ENCODE measurements at regions not wholly inside any gene's neighbourhood (a gene's known extent, or its start where the extent isn't known, plus 50 kb on each side); places are given as distances from the start of the nearest gene placed in this dataset.

DNA sequence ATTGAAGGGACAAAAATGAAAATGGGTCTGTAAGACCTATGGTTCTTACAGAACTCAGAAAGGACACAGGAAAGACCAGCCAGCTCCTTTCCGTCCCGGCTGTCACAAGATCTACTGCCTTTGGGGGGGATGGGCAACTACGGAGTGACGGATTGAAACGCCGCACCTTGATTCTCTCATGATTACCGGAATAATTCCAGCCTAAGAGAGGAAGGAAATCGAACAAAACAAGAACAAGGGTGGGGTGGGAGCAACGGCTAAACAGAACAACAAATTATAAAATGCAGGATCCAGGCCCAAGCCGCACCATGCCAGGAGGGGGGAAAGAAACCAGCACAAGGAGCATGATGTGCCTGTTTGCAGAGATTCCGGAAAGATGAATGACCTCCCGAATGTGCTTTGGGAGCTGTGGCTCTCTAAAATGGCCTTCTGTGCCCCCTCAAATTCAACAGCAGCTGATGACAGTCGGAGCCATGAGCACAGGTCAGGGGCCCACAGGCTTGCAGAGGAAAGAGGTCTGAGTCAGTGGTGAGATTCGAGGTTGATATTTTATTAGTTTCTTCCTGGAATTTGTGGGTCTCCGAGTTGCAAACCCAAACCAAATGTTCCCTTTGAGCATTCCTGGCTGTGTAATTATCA is 72.1 kb downstream of the SPRING1 start:
- TF ChIP-seq CTCF (IDR thresholded peaks at IDR 0.05; ENCODE audit: insufficient read depth, low read length) (no peak), REST (IDR thresholded peaks at IDR 0.05; ENCODE audit: insufficient replicate concordance, low read depth) (no peak)

Data from HL-60 (cell line).